Activated T-cell treated with anti-CD3 and anti-CD28 coated beads, Interleukin-2, amount 50 U/mL, for 24 hours (primary cell): ENCODE measurements at regions not wholly inside any gene's neighbourhood (a gene's known extent, or its start where the extent isn't known, plus 50 kb on each side); places are given as distances from the start of the nearest gene placed in this dataset.

Source experiments
- DNase-seq: peaks from one replicate; pipeline ENCODE4 v3.0.0-alpha.2; 2020
- H3K27ac Mint-ChIP-seq: 2 replicates; pipeline ENCODE4 v1.8.0; 2020; ENCODE audit warnings: mild to moderate bottlenecking, mixed read lengths
- H3K27me3 Mint-ChIP-seq: 2 replicates; pipeline ENCODE4 v1.8.0; 2020; ENCODE audit warnings: mixed read lengths
- H3K36me3 Mint-ChIP-seq: 2 replicates; pipeline ENCODE4 v1.8.0; 2020; ENCODE audit warnings: low read depth, mixed read lengths
- H3K4me1 Mint-ChIP-seq: 2 replicates; pipeline ENCODE4 v1.8.0; 2020; ENCODE audit warnings: low read depth, mixed read lengths
- H3K4me3 Mint-ChIP-seq: 2 replicates; pipeline ENCODE4 v1.8.0; 2020; ENCODE audit warnings: mild to moderate bottlenecking, moderate library complexity, mixed read lengths
- H3K9me3 Mint-ChIP-seq: 2 replicates; pipeline ENCODE4 v1.8.0; 2020; ENCODE audit warnings: mixed read lengths

DNA sequence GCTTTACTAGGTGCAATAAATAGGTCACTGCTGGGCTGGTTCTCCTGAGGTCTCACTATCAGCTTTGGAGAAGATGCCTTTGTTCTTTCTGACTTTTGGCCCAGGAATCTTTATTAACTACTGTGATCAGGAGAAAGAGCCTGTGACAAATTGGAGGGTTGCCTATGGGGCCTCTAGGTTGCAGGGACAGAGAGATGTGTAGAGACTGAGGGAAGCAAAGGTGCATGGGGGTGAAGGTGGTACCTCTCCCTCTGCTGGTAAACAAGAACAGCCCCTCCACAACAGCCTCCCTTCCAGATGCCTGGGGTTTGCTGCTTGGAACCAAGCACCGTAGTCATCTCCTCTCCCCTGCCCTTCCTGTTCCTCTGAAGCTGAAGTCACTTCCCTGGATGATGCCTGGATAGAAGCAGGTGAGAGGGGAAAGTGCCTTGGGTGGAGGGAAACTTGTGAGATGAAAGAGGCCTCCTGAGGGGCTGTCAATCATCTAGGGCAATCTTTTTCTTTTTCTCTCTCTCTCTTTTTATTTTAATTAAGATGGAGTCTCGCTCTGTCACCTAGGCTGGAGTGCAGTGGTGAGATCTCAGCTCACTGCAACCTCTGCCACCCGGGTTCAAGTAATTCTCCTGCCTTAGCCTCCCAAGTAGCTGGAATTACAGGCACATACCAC lies 57.4 kb upstream of the DUSP22 start:
- no peaks in the 10 kb centered on the region for H3K27me3 Mint-ChIP-seq
- peak overlapping the region; percentile 81 for H3K27ac Mint-ChIP-seq
- H3K36me3 Mint-ChIP-seq: no peaks in the 10 kb centered on the region
- DNase-seq: no peak
- no peak overlapping the region for H3K4me3 Mint-ChIP-seq
- H3K4me1 Mint-ChIP-seq: peaks cover 63% of the 10 kb centered on the region
- H3K9me3 Mint-ChIP-seq: no peaks in the 10 kb centered on the region

- Mint-ChIP-seq H3K4me1 (peaks cover 54% of the 10 kb centered on the region), H3K36me3 (no peaks in the 10 kb centered on the region), H3K27ac (peak overlapping the region; percentile 81), H3K9me3 (no peaks in the 10 kb centered on the region), H3K27me3 (no peaks in the 10 kb centered on the region), H3K4me3 (peak overlapping the region; percentile 33)
- no peak for DNase-seq
These were observed 56.4 kb upstream of the DUSP22 start for GRCh38 chr6:235763-236360.

DNA sequence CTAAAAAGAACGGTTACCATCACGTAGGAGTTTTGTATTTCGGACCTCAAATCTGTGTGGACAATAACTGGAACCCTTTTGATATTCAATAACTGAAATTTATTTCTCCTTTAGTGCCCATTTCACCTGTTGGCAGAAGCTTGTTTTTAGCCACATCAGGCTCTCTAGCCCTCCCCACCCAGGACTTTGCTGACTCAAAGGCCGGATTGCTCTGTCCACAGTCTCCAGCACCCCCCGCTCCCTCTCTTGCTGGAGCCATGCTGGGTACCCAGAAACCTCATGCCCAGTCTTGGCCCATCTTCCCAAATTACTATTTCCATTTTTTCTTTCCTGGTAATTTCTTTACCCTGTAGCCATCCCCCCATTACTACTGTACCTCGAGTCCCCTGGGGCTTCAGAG lies 55.8 kb upstream of the DUSP22 start:
- Mint-ChIP-seq H3K4me1 (peaks cover 51% of the 10 kb centered on the region), H3K27me3 (no peaks in the 10 kb centered on the region), H3K4me3 (peak overlapping the region; percentile 29), H3K36me3 (no peaks in the 10 kb centered on the region), H3K9me3 (no peaks in the 10 kb centered on the region), H3K27ac (peak overlapping the region; percentile 81)
- no peak for DNase-seq

DNA sequence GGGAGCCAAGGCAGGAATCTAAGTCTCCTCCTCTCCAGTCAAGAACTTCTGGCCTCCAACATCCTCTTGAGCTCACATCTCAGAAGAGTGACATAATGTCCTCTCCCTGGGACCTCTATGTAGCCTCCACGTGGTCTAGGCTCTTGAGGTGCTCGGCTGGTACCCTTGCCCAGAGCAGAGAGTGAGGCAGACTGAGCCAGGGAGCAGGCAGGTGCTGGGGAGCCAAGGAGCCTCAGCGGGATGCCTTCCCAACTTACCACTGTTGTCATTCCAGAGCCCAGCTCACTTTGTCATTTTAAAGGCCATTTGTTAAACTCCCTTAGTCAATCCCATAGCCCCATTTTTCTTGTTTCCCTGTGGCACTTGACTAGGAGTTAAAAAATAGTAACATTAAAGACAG lies 52.1 kb upstream of the DUSP22 start:
- DNase-seq: no peak
- no peaks in the 10 kb centered on the region for H3K9me3 Mint-ChIP-seq
- no peak overlapping the region for H3K27ac Mint-ChIP-seq
- H3K4me1 Mint-ChIP-seq: peaks cover 29% of the 10 kb centered on the region
- no peaks in the 10 kb centered on the region for H3K36me3 Mint-ChIP-seq
- no peaks in the 10 kb centered on the region for H3K27me3 Mint-ChIP-seq
- H3K4me3 Mint-ChIP-seq: no peak overlapping the region

- no peaks in the 10 kb centered on the region for H3K36me3 Mint-ChIP-seq
- no peak overlapping the region for H3K27ac Mint-ChIP-seq
- no peak for DNase-seq
- H3K4me3 Mint-ChIP-seq: no peak overlapping the region
- H3K4me1 Mint-ChIP-seq: peaks cover 17% of the 10 kb centered on the region
- H3K9me3 Mint-ChIP-seq: no peaks in the 10 kb centered on the region
- H3K27me3 Mint-ChIP-seq: no peaks in the 10 kb centered on the region
These were observed 50.9 kb upstream of the DUSP22 start for GRCh38 chr6:241336-241865.
